SK-N-SH treated with all-trans-retinoic acid at 6 μM for 48 hours (cell line): ENCODE measurements at regions not wholly inside any gene's neighbourhood (a gene's known extent, or its start where the extent isn't known, plus 50 kb on each side); places are given as distances from the start of the nearest gene placed in this dataset.

ENCODE experiments used
- ATAC-seq: fragments of 200-7000 bp; cut with Tn5 transposase; 3 replicates; pipeline ENCODE4 v1.9.1; 2020; ENCODE audit warnings: mild to moderate bottlenecking, moderate library complexity
- ARNTL ChIP-seq: fragments of 450-650 bp; formaldehyde crosslinking; IDR thresholded peaks from 2 replicates; pipeline ENCODE4 v1.5.0; 2020; ENCODE audit warnings: low read depth, mild to moderate bottlenecking, moderate library complexity, borderline replicate concordance
- BACH2 ChIP-seq: fragments of 250-450 bp; sonication (Bioruptor Pico); IDR thresholded peaks from 2 replicates; pipeline ENCODE4 v1.9.0; 2021; ENCODE audit warnings: mild to moderate bottlenecking, borderline replicate concordance
- CSDC2 ChIP-seq: fragments of 250-450 bp; sonication (Bioruptor Pico); IDR thresholded peaks from 2 replicates; pipeline ENCODE4 v1.5.0; 2020; ENCODE audit warnings: mild to moderate bottlenecking, moderate library complexity
- GLIS3 ChIP-seq: fragments of 250-450 bp; sonication (Bioruptor Pico); IDR thresholded peaks from 2 replicates; pipeline ENCODE4 v1.5.0; 2020; ENCODE audit warnings: mild to moderate bottlenecking, moderate library complexity
- ISL1 ChIP-seq: fragments of 250-450 bp; sonication (Bioruptor Pico); IDR thresholded peaks from 2 replicates; pipeline ENCODE4 v2.1.2; 2022; ENCODE audit warnings: mild to moderate bottlenecking, moderate library complexity
- OSR1 ChIP-seq: fragments of 250-450 bp; sonication (Bioruptor Pico); IDR thresholded peaks from 2 replicates; pipeline ENCODE4 v1.8.0; 2022; ENCODE audit warnings: moderate library complexity, mild to moderate bottlenecking, inconsistent platforms
- PPARA ChIP-seq: fragments of 250-450 bp; sonication (Bioruptor Pico); IDR thresholded peaks from 2 replicates; pipeline ENCODE4 v1.5.0; 2020; ENCODE audit warnings: mild to moderate bottlenecking, borderline replicate concordance
- RARB ChIP-seq: fragments of 250-450 bp; sonication (Bioruptor Pico); IDR thresholded peaks from 2 replicates; pipeline ENCODE4 v1.8.0; 2021; ENCODE audit warnings: mild to moderate bottlenecking, moderate library complexity
- SNAI2 ChIP-seq: fragments of 250-450 bp; sonication (Bioruptor Pico); IDR thresholded peaks from 2 replicates; pipeline ENCODE4 v1.5.0; 2020; ENCODE audit warnings: mild to moderate bottlenecking, moderate library complexity
- TCF4 ChIP-seq: fragments of 250-450 bp; sonication (Bioruptor Pico); IDR thresholded peaks from 2 replicates; pipeline ENCODE4 v1.8.0; 2021; ENCODE audit warnings: mild to moderate bottlenecking, moderate library complexity, borderline replicate concordance
- TOX ChIP-seq: fragments of 250-450 bp; sonication (Bioruptor Pico); IDR thresholded peaks from 2 replicates; pipeline ENCODE4 v1.8.0; 2021; ENCODE audit warnings: mild to moderate bottlenecking, moderate library complexity, borderline replicate concordance
- ZC3H10 ChIP-seq: fragments of 250-450 bp; sonication (Bioruptor Pico); IDR thresholded peaks from 2 replicates; pipeline ENCODE4 v1.5.1; 2021; ENCODE audit warnings: mild to moderate bottlenecking, moderate library complexity
- ZFP30 ChIP-seq: fragments of 450-650 bp; formaldehyde crosslinking; IDR thresholded peaks from 2 replicates; pipeline ENCODE4 v1.5.0; 2022; ENCODE audit warnings: mild to moderate bottlenecking, moderate library complexity
- ZNF565 ChIP-seq: fragments of 450-650 bp; formaldehyde crosslinking; conservative IDR thresholded peaks from 2 replicates; pipeline ENCODE4 v1.5.0; 2020; ENCODE audit warnings: low read depth, mild to moderate bottlenecking, moderate library complexity
- ZNF70 ChIP-seq: fragments of 450-650 bp; formaldehyde crosslinking; IDR thresholded peaks from 2 replicates; pipeline ENCODE4 v1.5.0; 2020; ENCODE audit warnings: mild to moderate bottlenecking, moderate library complexity
- ZNF8 ChIP-seq: fragments of 450-650 bp; formaldehyde crosslinking; IDR thresholded peaks from 2 replicates; pipeline ENCODE4 v1.5.0; 2020; ENCODE audit warnings: mild to moderate bottlenecking, moderate library complexity
- TF ChIP-seq, protein P1 (sequence below): fragments of 250-450 bp; sonication (Bioruptor Pico); IDR thresholded peaks from 2 replicates; pipeline ENCODE4 v1.5.0; 2020; ENCODE audit warnings: mild to moderate bottlenecking, moderate library complexity
- TF ChIP-seq, protein P2 (sequence below): fragments of 250-450 bp; sonication (Bioruptor Pico); IDR thresholded peaks from 2 replicates; pipeline ENCODE4 v1.5.1; 2020; ENCODE audit warnings: low read depth, mild to moderate bottlenecking, moderate library complexity
- TF ChIP-seq, protein P3 (sequence below): fragments of 250-450 bp; sonication (Bioruptor Pico); IDR thresholded peaks from 2 replicates; pipeline ENCODE4 v1.8.0; 2021; ENCODE audit warnings: low read depth, mild to moderate bottlenecking, moderate library complexity, borderline replicate concordance
- TF ChIP-seq, protein P4 (sequence below): fragments of 250-450 bp; sonication (Bioruptor Pico); IDR thresholded peaks from 2 replicates; pipeline ENCODE4 v1.8.0; 2020; ENCODE audit warnings: mild to moderate bottlenecking, moderate library complexity, borderline replicate concordance
- TF ChIP-seq, protein P5 (sequence below): fragments of 250-450 bp; sonication (Bioruptor Pico); IDR thresholded peaks from 2 replicates; pipeline ENCODE4 v1.5.1; 2021; ENCODE audit warnings: mild to moderate bottlenecking, moderate library complexity

DNA sequence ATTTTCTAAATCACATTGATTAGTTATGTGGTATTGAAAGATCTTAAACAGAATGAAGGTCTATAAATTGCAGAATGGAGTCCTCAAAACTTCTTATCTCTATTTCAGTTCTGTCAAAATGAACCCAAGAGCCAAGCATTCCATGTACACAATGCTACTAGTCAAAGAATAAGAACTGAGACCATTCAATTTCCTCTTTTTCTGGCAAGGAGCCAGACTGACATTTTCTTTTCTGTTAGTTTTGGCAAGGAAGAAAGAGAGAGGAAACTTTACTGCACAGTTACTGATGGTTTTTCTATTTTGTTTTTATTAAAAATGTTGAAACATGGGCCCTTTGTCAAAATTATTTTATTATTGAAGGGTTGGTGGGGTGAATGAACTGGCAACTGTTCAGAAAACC, 181.8 kb upstream of the FERD3L start (continued):
- TF ChIP-seq, protein P1, sequence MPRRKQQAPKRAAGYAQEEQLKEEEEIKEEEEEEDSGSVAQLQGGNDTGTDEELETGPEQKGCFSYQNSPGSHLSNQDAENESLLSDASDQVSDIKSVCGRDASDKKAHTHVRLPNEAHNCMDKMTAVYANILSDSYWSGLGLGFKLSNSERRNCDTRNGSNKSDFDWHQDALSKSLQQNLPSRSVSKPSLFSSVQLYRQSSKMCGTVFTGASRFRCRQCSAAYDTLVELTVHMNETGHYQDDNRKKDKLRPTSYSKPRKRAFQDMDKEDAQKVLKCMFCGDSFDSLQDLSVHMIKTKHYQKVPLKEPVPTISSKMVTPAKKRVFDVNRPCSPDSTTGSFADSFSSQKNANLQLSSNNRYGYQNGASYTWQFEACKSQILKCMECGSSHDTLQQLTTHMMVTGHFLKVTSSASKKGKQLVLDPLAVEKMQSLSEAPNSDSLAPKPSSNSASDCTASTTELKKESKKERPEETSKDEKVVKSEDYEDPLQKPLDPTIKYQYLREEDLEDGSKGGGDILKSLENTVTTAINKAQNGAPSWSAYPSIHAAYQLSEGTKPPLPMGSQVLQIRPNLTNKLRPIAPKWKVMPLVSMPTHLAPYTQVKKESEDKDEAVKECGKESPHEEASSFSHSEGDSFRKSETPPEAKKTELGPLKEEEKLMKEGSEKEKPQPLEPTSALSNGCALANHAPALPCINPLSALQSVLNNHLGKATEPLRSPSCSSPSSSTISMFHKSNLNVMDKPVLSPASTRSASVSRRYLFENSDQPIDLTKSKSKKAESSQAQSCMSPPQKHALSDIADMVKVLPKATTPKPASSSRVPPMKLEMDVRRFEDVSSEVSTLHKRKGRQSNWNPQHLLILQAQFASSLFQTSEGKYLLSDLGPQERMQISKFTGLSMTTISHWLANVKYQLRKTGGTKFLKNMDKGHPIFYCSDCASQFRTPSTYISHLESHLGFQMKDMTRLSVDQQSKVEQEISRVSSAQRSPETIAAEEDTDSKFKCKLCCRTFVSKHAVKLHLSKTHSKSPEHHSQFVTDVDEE (CRISPR knock-in tag), result no peak
- TF ChIP-seq ZNF8 (CRISPR knock-in tag), result no peak
- TF ChIP-seq CSDC2 (CRISPR knock-in tag), result no peak
- TF ChIP-seq SNAI2, result no peak
- TF ChIP-seq BACH2, result no peak
- TF ChIP-seq, protein P2, sequence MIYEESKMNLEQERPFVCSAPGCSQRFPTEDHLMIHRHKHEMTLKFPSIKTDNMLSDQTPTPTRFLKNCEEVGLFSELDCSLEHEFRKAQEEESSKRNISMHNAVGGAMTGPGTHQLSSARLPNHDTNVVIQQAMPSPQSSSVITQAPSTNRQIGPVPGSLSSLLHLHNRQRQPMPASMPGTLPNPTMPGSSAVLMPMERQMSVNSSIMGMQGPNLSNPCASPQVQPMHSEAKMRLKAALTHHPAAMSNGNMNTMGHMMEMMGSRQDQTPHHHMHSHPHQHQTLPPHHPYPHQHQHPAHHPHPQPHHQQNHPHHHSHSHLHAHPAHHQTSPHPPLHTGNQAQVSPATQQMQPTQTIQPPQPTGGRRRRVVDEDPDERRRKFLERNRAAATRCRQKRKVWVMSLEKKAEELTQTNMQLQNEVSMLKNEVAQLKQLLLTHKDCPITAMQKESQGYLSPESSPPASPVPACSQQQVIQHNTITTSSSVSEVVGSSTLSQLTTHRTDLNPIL (CRISPR knock-in tag), result no peak
- no peak for TF ChIP-seq OSR1 (CRISPR knock-in tag)
- TF ChIP-seq, all 23 proteins: peak for 0

DNA sequence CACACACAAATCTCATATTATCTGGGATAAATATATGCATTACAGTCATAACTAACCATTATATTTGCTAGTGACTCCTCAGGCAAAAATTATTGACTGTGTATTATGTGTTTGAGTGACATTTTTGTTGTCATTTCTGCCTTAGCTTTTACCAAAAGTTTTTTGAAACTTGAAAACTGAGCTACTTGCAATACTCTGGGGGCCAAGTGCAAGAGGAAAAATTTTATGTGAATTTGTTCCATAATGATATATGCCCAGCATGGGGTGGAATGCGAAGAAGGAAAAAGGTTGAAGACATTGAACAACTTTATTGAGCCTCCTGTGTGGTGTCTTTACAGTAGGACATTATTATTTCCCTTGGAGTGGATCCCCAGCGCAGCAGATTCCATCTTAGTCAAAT, 176.8 kb upstream of the FERD3L start:
- no peak for TF ChIP-seq PPARA (CRISPR knock-in tag)
- no peak for TF ChIP-seq ISL1 (CRISPR knock-in tag)
- no peak for TF ChIP-seq SNAI2
- no peak for ATAC-seq

DNA sequence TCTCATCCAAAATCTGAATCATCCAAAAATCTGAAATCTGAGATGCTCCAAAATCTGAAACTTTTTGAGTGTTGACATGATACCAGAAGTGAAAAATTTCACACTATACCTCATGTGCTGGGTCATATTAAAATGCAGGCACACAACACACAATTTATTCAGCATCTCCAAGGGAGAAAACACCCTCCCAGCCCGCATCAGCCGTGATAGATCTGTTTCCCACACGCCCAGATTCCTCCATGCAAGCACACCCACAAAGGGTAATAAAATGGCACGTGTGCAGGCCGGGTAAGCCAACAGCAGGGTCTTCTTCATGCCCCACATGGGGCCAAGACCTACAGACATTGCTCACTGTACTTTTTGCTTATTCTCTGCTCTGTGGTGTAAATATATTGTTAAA, 173.1 kb upstream of the FERD3L start:
- TF ChIP-seq, protein P3, sequence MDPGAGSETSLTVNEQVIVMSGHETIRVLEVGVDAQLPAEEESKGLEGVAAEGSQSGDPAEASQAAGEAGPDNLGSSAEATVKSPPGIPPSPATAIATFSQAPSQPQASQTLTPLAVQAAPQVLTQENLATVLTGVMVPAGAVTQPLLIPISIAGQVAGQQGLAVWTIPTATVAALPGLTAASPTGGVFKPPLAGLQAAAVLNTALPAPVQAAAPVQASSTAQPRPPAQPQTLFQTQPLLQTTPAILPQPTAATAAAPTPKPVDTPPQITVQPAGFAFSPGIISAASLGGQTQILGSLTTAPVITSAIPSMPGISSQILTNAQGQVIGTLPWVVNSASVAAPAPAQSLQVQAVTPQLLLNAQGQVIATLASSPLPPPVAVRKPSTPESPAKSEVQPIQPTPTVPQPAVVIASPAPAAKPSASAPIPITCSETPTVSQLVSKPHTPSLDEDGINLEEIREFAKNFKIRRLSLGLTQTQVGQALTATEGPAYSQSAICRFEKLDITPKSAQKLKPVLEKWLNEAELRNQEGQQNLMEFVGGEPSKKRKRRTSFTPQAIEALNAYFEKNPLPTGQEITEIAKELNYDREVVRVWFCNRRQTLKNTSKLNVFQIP (CRISPR knock-in tag), result no peak
- TF ChIP-seq, protein P4, sequence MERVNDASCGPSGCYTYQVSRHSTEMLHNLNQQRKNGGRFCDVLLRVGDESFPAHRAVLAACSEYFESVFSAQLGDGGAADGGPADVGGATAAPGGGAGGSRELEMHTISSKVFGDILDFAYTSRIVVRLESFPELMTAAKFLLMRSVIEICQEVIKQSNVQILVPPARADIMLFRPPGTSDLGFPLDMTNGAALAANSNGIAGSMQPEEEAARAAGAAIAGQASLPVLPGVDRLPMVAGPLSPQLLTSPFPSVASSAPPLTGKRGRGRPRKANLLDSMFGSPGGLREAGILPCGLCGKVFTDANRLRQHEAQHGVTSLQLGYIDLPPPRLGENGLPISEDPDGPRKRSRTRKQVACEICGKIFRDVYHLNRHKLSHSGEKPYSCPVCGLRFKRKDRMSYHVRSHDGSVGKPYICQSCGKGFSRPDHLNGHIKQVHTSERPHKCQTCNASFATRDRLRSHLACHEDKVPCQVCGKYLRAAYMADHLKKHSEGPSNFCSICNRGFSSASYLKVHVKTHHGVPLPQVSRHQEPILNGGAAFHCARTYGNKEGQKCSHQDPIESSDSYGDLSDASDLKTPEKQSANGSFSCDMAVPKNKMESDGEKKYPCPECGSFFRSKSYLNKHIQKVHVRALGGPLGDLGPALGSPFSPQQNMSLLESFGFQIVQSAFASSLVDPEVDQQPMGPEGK, result no peak
- TF ChIP-seq RARB (CRISPR knock-in tag) (no peak), ARNTL (CRISPR knock-in tag) (no peak), GLIS3 (CRISPR knock-in tag) (no peak), PPARA (CRISPR knock-in tag) (no peak), ZC3H10 (CRISPR knock-in tag) (no peak)
- TF ChIP-seq, all 23 proteins: peak for 0

DNA sequence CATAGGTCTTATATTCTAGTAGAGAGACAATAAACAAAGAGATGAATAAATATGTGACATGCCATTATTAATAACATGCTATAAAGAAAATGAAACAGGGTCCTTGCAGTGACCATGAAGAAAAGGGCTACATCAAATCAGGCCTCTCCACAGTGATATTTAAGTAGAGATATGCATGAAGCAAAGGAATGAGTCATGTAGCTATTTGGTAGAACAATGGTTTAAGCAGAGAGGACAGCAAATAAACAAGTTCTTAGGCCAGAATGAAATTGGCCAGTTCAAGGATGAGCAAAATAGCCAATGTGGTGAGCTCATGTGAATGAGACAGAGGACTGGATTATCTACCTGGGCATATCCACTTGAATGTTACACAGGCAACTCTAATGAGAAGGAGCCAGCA, 172.2 kb upstream of the FERD3L start:
- no peak for TF ChIP-seq CSDC2 (CRISPR knock-in tag)
- no peak for TF ChIP-seq TCF4 (CRISPR knock-in tag)
- TF ChIP-seq, protein P5, sequence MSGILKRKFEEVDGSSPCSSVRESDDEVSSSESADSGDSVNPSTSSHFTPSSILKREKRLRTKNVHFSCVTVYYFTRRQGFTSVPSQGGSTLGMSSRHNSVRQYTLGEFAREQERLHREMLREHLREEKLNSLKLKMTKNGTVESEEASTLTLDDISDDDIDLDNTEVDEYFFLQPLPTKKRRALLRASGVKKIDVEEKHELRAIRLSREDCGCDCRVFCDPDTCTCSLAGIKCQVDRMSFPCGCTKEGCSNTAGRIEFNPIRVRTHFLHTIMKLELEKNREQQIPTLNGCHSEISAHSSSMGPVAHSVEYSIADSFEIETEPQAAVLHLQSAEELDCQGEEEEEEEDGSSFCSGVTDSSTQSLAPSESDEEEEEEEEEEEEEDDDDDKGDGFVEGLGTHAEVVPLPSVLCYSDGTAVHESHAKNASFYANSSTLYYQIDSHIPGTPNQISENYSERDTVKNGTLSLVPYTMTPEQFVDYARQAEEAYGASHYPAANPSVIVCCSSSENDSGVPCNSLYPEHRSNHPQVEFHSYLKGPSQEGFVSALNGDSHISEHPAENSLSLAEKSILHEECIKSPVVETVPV (CRISPR knock-in tag), result no peak
- no peak for TF ChIP-seq ZFP30
- TF ChIP-seq TOX, result no peak
- no peak for TF ChIP-seq ARNTL (CRISPR knock-in tag)
- no peak for TF ChIP-seq ZNF565
- TF ChIP-seq GLIS3 (CRISPR knock-in tag), result no peak
- TF ChIP-seq ZNF70 (CRISPR knock-in tag), result no peak
- TF ChIP-seq, protein P2 (CRISPR knock-in tag), result no peak
- TF ChIP-seq, protein P4, result no peak
- no peak for ATAC-seq

More for the DNA sequence above, 173.1 kb upstream of the FERD3L start:
- ATAC-seq, result no peak
